Caki2 (cell line): ENCODE measurements at regions not wholly inside any gene's neighbourhood (a gene's known extent, or its start where the extent isn't known, plus 50 kb on each side); places are given as distances from the start of the nearest gene placed in this dataset.
A peak's percentile ranks its signal among the peaks of the same experiment; 100 is the strongest.

ENCODE experiments used
- DNase-seq: peaks from one replicate; pipeline ENCODE4 v3.0.0-alpha.2; 2015; ENCODE audit warnings: low read depth
- in situ Hi-C: cut with HindIII; loops from 2 replicates; pipeline ENCODE4 v1.10.0; 2016; ENCODE audit warnings: low sequenced_read_pairs, low pct_unique_long_range_greater_than_20kb, mixed read lengths

DNA sequence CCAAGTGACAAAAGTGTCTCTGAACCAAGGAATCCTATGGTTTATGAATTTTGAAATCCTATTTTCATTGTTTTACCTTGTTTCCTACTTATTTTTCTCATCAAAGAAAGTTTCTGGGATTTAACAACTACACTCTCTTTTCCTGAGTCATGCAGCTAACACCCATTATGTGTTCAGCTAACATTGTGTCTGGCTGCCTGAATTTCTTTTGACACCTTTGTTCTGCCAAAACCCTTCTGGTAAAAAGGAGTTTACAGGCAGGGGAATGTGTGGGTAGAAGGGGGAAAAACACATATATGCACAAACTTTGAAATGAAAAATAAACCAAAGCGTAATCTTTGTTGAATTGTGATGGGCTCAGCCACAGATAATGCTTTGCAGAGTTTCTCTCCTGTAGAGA is 146.2 kb downstream of the COX7C start:
- DNase-seq = no peak
- in situ Hi-C loops = no loop called here

DNA sequence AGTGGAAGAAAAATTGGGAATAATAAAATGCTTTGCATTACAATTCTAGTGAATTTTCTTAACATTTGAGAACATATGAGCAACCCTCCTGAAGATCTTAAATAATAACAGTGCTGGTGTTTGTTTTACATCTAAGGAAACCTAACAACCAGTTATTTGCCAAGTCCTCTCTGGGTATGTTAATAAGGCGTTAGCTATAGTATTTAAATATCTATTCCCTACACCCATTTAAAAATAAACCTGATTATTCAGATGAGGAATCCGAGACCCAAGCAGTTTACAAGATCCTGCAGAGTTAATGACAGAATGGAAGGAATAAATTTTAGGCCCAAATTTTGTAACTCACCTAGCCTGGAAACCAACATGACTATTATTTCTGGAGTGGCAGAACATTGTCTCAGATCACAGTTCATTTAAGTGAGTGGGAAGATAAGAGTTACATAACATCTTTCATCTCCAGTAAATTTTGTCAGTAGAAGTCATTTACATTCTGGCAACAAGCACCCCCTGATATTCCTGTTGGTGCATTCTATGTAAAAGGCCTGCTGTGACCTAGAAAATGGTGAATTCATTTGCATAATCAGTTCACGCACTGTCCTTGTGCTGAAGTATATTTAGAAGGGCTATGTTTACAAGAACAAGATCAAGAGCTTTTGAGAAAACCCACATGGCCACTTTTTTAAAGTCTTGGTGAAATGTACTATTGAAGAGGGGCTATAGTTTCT is 148.2 kb downstream of the COX7C start:
- in situ Hi-C loops = no loop called here
- DNase-seq = no peak

DNA sequence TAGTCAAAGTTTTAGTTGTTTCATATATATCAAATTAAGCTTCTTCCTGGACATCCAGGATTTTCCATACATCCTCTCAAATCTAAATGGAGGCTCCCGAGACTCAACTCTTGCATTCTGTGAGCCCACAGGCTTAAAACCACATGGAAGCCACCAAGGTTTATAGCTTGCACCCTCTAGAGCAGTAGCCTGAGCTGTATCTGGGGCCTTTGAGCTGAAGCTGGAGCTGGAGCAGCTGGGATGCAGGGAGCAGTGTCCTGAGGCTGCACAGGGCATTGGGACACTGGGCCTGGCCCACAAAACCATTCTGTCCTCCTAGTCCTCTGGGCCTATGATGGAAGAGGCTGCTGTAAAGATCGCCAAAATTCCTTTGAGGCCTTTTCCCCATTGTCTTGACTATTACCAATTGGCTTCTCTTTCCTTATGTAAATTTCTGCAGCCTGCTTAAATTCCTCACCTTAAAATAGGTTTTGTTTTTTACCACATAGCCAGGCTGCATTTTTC is 151.0 kb downstream of the COX7C start:
- in situ Hi-C loops = no loop called here
- no peak for DNase-seq

DNA sequence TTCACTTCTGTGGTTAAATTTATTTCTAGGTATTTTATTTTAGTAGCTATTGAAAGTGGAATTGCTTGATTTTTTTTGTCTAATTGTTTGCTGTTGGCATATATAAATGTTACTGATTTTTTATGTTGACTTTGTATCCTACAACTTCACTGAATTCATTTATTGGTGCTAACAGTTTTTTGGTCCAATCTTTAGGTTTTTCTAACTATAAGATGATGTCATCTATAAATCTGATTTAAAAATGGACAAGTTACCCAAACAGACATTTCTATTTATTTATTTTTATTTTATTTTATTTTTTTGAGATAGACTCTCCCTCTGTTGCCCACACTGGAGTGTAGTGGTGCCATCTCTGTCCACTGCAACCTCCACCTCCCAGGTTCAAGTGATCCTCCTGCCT is 162.3 kb downstream of the COX7C start:
- no peak for DNase-seq
- in situ Hi-C loops = no loop called here

DNA sequence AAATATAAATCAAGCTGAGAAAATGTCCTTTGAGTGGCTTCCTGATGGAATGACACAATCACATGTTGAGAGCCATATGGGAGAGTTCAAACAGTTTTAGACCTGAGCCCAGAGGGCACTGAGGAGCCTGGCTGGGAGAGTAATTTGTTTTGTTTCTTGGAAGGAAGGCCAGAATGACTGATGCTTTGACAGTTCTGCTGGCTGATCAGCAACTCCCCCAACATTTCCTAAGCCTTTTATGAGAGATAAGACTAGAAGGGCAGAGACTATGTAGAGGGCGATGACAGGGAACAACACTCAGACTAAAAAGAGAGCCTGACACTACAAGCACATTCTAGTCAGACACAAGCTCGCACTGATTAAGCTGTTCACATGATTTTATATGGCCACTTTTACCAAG is 169.2 kb downstream of the COX7C start:
- no peak for DNase-seq
- in situ Hi-C loops = no loop called here

DNA sequence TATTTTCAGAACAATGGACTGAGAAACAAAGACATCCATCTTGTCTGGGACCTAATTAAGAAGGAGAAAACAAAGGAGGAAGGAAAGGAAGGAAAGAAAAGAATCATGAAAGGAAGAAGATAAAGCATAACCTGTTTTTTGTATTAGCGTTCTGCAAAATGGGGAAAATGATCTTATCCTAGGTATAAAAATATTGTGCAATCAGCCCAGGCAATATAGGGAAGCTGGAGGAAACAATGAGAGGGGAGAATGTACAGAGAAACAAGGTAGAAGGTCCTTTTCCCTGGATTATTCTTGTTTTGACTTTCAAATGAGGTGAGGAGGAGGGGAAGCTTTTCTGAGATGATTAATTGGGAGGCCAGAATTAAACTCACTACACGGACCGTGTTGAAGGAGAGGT is 177.9 kb downstream of the COX7C start:
- in situ Hi-C loops = no loop called here
- DNase-seq = no peak

DNA sequence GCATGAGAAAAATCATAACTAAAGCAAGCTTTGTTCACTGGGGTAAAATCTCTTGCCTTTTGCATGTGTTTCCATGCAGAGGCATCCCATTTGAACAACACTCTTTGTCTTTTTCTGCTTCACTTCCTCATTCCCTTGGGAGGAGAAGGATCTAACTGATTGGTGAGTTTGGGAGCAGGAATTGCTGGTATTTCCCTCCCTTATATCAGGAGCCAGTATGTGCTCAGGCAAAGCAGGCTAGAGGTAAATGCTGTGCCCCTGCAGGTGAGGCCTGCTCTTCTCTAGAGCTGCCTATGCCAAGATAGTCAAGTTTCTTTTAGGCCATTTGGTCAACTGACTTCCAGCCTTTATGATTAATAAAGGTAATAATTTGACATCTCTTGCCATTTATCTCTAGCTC is 179.9 kb downstream of the COX7C start:
- peak; percentile 6 for DNase-seq
- in situ Hi-C loops = no loop called here

DNA sequence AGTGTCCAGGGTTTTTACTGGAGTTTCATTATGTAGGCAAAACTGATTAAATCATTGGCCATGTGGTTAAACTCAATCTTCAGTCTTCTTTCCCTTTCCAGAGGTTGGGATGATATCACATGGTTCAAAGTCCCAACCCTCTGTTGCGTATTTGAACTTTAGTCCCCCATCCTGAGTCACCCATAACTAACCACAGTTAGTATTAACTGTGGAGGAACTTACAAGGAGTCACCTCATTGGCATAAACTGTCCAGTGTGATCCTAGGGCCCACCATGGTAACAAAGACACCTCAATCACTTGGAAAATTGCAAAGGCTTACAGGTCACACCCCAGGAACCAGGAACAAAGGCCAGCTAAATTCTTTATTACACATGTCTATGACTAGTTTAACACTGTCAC is 188.5 kb downstream of the COX7C start:
- peak; percentile 82 for DNase-seq
- in situ Hi-C loops = no loop called here

DNA sequence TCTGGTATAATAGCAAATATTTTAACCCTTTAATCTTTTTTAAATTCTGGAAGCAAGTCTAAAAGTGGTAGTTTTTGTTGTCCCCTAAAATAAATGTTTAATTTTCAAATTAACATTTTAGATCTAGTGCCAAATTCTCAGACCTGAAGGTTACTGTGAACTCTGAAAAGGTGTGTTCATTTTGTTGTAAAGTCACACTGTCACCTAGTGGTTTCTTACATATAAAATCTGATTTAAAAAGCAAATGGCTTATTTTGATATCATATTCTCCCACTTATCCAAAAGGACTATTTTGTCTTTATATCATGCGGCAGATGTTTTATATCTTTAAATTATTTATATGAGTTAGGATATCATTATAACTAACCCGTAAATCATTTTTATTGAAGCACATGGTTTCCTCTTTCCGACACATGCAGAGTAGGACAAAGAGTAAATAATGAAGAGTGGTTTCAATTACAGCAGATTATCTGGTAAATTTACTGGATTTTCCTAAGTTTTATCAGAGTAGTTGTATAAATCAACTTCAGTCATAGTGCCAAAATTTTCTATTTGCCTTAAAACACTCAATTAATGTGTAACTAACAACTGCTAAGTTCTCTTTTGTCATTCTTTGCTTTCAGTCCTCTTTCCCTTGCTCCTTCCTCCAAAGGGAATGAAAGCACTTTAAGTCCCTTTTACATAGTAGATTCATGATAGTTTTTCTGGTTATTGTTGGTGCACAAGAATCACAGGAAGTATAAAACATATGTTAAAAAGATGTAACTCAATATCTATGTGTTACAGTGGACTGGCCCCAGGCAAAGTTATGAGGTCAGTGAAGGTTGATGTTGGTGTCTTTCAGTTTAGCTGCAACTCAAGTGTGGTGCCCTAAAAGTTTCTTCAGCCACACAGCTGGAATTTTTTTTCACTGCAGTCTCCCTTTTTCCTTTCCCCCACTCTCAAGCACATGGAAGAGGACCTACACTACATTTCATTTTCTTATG is 189.6 kb downstream of the COX7C start:
- DNase-seq = no peak
- in situ Hi-C loops = no loop called here

DNA sequence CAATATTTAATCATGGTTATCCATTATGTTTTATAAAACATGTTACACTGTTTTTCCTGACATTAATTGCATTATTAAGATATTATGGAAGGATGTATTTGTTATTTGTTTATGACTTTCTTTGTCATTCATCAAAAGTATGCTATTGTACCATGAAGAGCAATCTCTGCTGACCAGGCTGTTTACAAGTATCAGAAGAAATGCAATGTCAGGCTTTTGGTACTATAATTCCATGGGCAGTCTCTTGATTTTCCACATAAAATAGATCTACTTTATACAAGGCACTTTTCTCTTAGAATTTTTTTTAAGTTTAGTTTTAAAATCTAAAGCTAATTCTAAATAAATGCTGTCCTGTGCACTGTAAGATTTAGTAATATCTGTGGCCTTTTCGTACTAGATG is 196.6 kb downstream of the COX7C start:
- in situ Hi-C loops = no loop called here
- no peak for DNase-seq

DNA sequence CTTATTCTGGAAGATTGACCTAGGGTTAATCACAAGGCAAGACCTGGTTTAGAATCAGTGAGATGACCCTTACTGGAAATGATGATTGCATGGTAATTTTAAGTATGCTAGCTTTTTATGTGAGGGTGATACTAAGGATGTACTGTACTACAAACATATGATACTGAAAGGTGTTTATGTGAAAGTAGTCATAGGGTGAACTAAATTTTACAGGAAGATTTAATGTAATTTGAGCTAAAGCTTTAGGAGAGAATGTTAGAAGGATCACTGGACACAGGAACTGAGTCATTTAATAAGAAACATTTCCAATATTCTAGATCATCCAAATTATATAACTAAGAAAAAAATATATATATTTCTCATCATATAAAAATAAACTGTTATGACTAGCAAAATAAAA is 197.2 kb downstream of the COX7C start:
- in situ Hi-C loops = no loop called here
- DNase-seq = no peak

DNA sequence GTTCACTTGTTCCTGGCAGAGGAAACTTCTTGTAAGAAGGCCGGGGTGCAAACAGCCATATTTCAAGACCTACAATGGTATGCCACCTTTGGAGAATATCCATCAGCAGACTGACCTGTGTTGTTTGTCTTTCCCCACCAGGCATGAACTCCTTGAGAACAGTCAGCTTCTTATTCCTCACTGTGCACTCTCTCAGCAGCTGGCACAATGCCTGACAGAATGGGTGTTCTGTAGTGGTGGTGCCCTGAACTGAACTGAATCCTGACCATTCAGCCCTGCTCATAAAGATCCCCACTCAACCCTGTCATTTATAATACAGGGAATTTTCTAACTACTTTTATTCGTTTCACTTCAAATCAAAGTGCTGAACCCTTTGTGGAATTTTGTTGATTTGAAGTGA is 206.9 kb downstream of the COX7C start:
- DNase-seq = no peak
- in situ Hi-C loops = no loop called here

DNA sequence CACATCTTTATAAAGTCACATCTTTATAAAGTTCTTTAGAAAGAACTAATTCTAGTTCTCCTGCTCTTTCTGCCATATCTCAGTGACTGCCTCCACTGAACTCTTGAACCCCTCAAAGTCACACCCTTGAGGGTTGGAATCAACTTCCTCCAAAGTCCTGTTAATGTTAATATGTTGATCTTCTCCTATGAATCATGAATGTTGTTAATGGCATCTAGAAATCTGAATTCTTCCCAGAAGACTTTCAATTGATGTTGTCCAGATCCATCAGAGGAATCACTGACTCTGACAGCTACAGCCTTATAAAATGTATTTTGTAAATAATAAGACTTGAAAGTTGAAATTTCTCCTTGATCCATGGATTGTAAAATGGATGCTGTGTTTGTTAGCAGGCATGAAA is 213.4 kb downstream of the COX7C start:
- no peak for DNase-seq
- in situ Hi-C loops = no loop called here

DNA sequence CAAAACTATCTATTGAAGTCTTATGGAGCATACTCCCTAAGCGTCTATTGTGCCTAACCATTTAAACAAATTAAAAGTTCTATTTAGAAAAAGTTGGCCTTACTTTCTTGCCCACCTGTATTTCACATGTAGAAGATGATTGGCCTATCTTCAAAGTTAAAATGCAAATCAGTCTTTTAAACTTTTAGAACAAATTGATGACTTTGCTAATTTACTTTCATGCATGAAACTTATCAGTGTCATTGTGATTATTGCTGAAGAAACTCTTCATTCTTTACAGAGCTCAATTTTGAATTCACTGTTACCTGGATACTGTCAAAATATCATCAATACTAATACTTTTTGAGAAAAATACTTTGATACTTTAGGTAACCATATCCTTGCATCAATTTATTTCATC is 216.1 kb downstream of the COX7C start:
- in situ Hi-C loops = no loop called here
- DNase-seq = no peak

DNA sequence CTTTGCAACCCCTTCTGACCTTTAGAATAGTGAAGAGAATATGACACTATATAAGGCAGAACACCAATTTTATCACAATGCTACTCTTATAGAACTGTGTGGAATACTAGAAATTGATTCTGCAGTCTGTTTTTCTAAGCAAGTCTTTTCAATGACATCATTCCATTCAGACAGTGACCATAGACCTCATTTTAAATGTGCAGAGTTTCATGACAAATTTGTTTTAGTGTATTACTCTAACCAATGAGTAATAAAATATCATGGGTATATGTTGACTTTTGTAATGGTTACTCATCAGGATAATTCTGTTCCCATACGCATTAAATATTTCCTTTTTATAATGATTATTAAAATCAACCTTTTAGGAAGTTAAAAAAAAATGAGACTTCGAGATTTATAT is 219.9 kb downstream of the COX7C start:
- in situ Hi-C loops = no loop called here
- DNase-seq = no peak

DNA sequence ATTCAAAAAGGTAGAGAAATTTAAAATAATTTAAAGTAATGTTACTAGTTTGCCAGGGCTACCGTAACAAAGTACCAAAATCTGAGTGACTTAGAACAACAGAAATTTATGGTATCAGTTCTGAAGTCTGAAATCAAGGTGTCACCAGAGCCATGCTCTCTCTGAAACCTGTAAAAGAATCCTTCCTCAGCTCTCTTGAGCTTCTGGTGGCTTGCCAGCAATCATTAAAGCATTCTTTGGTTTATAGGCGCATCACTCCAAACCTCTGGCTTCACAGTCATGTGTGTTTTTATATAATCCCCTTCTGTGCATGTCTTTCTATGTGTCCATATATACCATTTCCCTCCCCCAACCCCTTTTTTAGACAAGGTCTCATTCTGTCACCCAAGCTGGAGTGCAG is 220.3 kb downstream of the COX7C start:
- in situ Hi-C loops = no loop called here

DNA sequence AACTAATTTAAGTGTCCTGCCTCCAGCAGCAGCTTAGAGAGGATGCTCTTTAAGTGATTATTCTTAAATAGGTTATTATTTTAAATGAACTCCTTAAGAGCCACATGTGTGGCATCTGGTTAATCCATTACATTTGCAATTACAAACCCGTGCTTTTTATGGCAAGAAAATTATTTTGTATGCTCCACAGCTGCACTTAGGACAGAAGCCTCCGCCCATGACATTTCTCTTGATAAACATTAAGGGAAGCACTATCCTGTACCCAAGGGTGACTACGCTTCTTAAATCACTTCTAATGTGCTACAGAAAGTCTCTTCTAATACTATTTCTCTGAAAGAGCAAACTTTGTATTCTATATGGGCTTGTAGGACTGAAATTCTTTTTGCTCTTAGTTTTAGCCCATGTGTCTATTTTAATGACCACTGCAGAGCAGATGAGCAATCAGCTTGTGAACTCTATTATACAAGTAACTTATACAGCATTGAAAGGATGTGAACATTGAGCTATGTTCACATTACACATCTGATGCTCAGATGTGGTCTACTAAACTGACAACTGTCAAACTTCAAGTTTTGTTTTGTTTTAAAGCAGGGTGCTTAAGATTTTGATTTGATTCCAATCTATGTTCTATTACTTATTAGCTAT is 223.4 kb downstream of the COX7C start:
- DNase-seq = no peak
- in situ Hi-C loops = no loop called here

More for the DNA sequence above, 220.3 kb downstream of the COX7C start:
- no peak for DNase-seq

DNA sequence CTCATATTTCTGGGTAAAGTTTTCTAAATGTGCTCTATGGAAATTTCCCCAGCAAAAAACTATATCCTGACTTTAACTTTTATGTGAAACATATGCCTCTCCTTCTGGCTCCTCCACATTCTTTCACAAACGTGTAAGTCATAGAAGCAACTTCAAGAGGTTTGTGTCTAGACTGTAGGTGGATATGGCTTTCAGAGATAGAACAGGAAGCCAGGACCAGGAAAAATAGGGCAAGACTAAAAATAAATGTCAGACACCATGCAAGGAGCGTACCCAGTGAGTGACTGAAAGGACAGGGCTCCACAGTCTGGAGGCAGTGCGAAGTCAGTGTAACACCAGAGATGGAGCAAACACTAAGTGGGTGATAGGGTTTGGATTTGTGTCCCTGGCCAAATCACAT is 240.7 kb downstream of the COX7C start:
- no peak for DNase-seq
- in situ Hi-C loops = no loop called here

DNA sequence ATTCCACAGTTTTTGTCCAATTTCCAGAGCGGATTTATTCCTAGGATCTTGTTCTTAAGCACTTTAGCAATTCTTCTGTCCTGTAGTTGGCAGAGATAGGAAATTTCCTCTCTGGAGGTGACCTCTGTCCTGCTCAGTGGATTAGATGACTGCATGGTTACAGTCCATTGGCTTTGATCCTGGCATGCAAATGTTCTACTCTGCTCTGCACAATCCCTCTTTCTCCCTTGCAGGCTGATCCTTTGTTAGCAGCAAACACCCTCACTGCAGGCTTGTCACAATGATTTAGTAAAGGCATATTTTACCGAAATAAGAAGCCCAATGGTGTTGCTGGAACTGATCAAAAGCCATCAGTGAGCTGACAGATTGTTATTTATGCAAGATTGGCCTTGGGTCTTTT is 243.8 kb downstream of the COX7C start:
- peak; percentile 13 for DNase-seq

More for the DNA sequence above, 243.8 kb downstream of the COX7C start:
- in situ Hi-C loops = no loop called here
